Endothelial cell of umbilical vein (primary cell): ENCODE measurements at regions not wholly inside any gene's neighbourhood (a gene's known extent, or its start where the extent isn't known, plus 50 kb on each side); places are given as distances from the start of the nearest gene placed in this dataset.

ENCODE experiments used
- BruUV-seq: library from RNA; stranded (reverse); fragments of 400-500 nt; replicated peaks from 2 replicates; lab custom pipeline; 2021; lab: Mats Ljungman, UMichigan
- CTCF ChIA-PET: fragments of 300-600, 350-600 bp; sonication (Branson Sonifier 250); formaldehyde crosslinking; loops from one replicate; lab custom pipeline; 2021; ENCODE audit warnings: antibody characterized with exemption, inconsistent platforms; lab: Charles Lee
- POLR2A ChIA-PET: fragments of 300-600, 350-600 bp; sonication (Branson Sonifier 250); formaldehyde crosslinking; loops from one replicate; lab custom pipeline; 2021; ENCODE audit warnings: antibody characterized with exemption, inconsistent platforms; lab: Charles Lee
- DNase-seq: peaks from one replicate; pipeline ENCODE4 v3.0.0-alpha.2; 2011; ENCODE audit warnings: low read depth, low spot score
- FAIRE-seq: peaks from 2 replicates; lab custom pipeline; 2011; peaks lifted over from hg19 to GRCh38; lab: Jason Lieb, UNC
- H2AFZ ChIP-seq: 2 replicates; pipeline ENCODE4 v1.6.0; 2012; ENCODE audit warnings: low read depth, low read length, control low read depth, inconsistent platforms
- H3K27ac ChIP-seq: 2 replicates; pipeline ENCODE4 v1.5.1; 2011; ENCODE audit warnings: low read depth, mild to moderate bottlenecking, control low read depth, low read length, moderate library complexity; ENCODE audit not compliant: insufficient read depth
- H3K27me3 ChIP-seq, 2 experiments: 2 replicates each; pipeline versions ENCODE4 v1.6.0 to v1.6.1; 2011; ENCODE audit warnings: low read length in 2 of 2, mixed read lengths in 1 of 2; ENCODE audit not compliant: control insufficient read depth in 2 of 2, insufficient read depth in 2 of 2
- H3K36me3 ChIP-seq, 2 experiments: 2 replicates in 1 of 2; 3 replicates in 1 of 2; pipeline ENCODE4 v1.5.1; 2011; ENCODE audit warnings: low read length in 2 of 2, mild to moderate bottlenecking in 1 of 2, moderate library complexity in 1 of 2; ENCODE audit not compliant: control insufficient read depth in 2 of 2, insufficient read depth in 2 of 2; ENCODE audit errors: extremely low read depth in 1 of 2
- H3K4me1 ChIP-seq: 3 replicates; pipeline ENCODE4 v1.5.1; 2011; ENCODE audit warnings: mild to moderate bottlenecking, low read length; ENCODE audit not compliant: control insufficient read depth, insufficient read depth; ENCODE audit errors: extremely low read depth
- H3K4me2 ChIP-seq: 2 replicates; pipeline ENCODE4 v1.6.1; 2011; ENCODE audit warnings: low read length, control low read depth, mixed read lengths; ENCODE audit not compliant: insufficient read depth
- H3K4me3 ChIP-seq, 3 experiments: fragments of 200-600 bp in 1 of 3; sonication (generic), shearing (Covaris generic) in 1 of 3; replicated peaks in 1 of 3; 2 replicates each; pipeline ENCODE4 v1.5.1; 2011 to 2016; ENCODE audit warnings: control low read depth in 3 of 3, low read length in 3 of 3, mild to moderate bottlenecking in 2 of 3, inconsistent platforms in 1 of 3, low read depth in 1 of 3, moderate library complexity in 1 of 3; ENCODE audit not compliant: insufficient read depth in 1 of 3
- H3K79me2 ChIP-seq: 2 replicates; pipeline ENCODE4 v1.6.0; 2012; ENCODE audit warnings: low read length, inconsistent platforms; ENCODE audit not compliant: control insufficient read depth, insufficient read depth
- H3K9ac ChIP-seq: replicated peaks from 2 replicates; pipeline ENCODE3; 2011; ENCODE audit warnings: low read length, control low read depth; ENCODE audit not compliant: insufficient read depth; ENCODE audit errors: extremely low read depth
- H3K9me1 ChIP-seq: replicated peaks from 3 replicates; pipeline ENCODE4 v1.6.0; 2011; ENCODE audit warnings: mild to moderate bottlenecking, low read length; ENCODE audit not compliant: control insufficient read depth, insufficient read depth; ENCODE audit errors: extremely low read depth
- H3K9me3 ChIP-seq: replicated peaks from 2 replicates; pipeline ENCODE4 v1.5.1; 2012; ENCODE audit warnings: low read length, inconsistent platforms; ENCODE audit not compliant: control insufficient read depth, insufficient read depth
- H4K20me1 ChIP-seq: replicated peaks from 2 replicates; pipeline ENCODE3; 2011; ENCODE audit warnings: mild to moderate bottlenecking, low read length; ENCODE audit not compliant: control insufficient read depth, insufficient read depth; ENCODE audit errors: extremely low read depth
- EZH2 ChIP-seq: IDR thresholded peaks from 2 replicates; pipeline ENCODE4 v1.6.1; 2012; ENCODE audit warnings: borderline replicate concordance, low read depth, mild to moderate bottlenecking, moderate library complexity, low read length, inconsistent platforms; ENCODE audit not compliant: severe bottlenecking
- FOS ChIP-seq: IDR thresholded peaks from 2 replicates; pipeline ENCODE4 v1.6.1; 2011; ENCODE audit warnings: mild to moderate bottlenecking, low read length, moderate library complexity, borderline replicate concordance; ENCODE audit not compliant: insufficient read depth
- GATA2 ChIP-seq: IDR thresholded peaks from 2 replicates; pipeline ENCODE4 v1.7.0; 2011; ENCODE audit warnings: low read depth, mild to moderate bottlenecking, moderate library complexity, mixed read lengths, low read length; ENCODE audit not compliant: insufficient read length, insufficient read depth
- JUN ChIP-seq: IDR thresholded peaks from 2 replicates; pipeline ENCODE4 v1.6.1; 2011; ENCODE audit warnings: borderline replicate concordance, low read depth; ENCODE audit not compliant: insufficient read length, insufficient read depth
- MYC ChIP-seq: IDR thresholded peaks from one replicate; pipeline ENCODE4 v1.6.1; 2011; ENCODE audit warnings: mild to moderate bottlenecking, low read depth, low read length
- POLR2A ChIP-seq: IDR thresholded peaks from 2 replicates; pipeline ENCODE4 v1.6.1; 2012; ENCODE audit warnings: low read depth, mild to moderate bottlenecking, control low read depth, low read length
- POLR2AphosphoS5 ChIP-seq: IDR thresholded peaks from 2 replicates; pipeline ENCODE4 v1.6.1; 2012; ENCODE audit warnings: low read depth, mild to moderate bottlenecking, control low read depth, low read length, moderate library complexity; ENCODE audit not compliant: insufficient read depth
- dilution Hi-C: fragments of 300-500 bp; cut with MboI; formaldehyde crosslinking; loops from one replicate; pipeline ENCODE4 v1.15.0; 2019; ENCODE audit warnings: low sequenced_read_pairs; ENCODE audit not compliant: extremely low pct_ligation_motif_present
- intact Hi-C: fragments of 100-400 bp; cut with micrococcal nuclease; formaldehyde crosslinking; loops from one replicate; pipeline ENCODE4 v1.10.0; 2022
- TF ChIP-seq, protein P1 (sequence below): IDR thresholded peaks from 2 replicates; pipeline ENCODE4 v1.6.1; 2011; ENCODE audit not compliant: insufficient read depth, insufficient read length
- TF ChIP-seq, protein P2 (sequence below), 2 donors: IDR thresholded peaks; 1 replicate in 1 of 2; 2 replicates in 1 of 2; pipeline ENCODE4 v1.5.1; 2011; ENCODE audit warnings: low read length in 2 of 2, mild to moderate bottlenecking in 2 of 2, moderate library complexity in 2 of 2, control low read depth in 1 of 2, inconsistent platforms in 1 of 2, low read depth in 1 of 2; ENCODE audit not compliant: insufficient read depth in 1 of 2; ENCODE audit errors: extremely low read depth in 1 of 2

- FAIRE-seq = peak; percentile 66
- Histone ChIP-seq H3K9ac (no peak overlapping the region), H3K4me2 (no peak overlapping the region), H4K20me1 (no peaks in the 10 kb centered on the region), H3K4me1 (no peaks in the 10 kb centered on the region), H3K27ac (no peak overlapping the region), H3K36me3 (no peaks in the 10 kb centered on the region), H3K9me3 (no peaks in the 10 kb centered on the region), H3K79me2 (no peaks in the 10 kb centered on the region), H2AFZ (no peak overlapping the region), H3K27me3 (no peaks in the 10 kb centered on the region), H3K4me3 (no peak overlapping the region), H3K9me1 (no peaks in the 10 kb centered on the region)
- no TSS peak for BruUV-seq
- intact Hi-C loops (no loop called here), dilution Hi-C loops (no loop called here)
- POLR2A ChIA-PET = no interaction called here
- TF ChIP-seq MYC (no peak), JUN (no peak), EZH2 (no peak), POLR2AphosphoS5 (no peak), FOS (no peak), GATA2 (no peak), POLR2A (no peak)
- TF ChIP-seq, protein P1, sequence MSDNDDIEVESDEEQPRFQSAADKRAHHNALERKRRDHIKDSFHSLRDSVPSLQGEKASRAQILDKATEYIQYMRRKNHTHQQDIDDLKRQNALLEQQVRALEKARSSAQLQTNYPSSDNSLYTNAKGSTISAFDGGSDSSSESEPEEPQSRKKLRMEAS = no peak
- TF ChIP-seq, protein P2, sequence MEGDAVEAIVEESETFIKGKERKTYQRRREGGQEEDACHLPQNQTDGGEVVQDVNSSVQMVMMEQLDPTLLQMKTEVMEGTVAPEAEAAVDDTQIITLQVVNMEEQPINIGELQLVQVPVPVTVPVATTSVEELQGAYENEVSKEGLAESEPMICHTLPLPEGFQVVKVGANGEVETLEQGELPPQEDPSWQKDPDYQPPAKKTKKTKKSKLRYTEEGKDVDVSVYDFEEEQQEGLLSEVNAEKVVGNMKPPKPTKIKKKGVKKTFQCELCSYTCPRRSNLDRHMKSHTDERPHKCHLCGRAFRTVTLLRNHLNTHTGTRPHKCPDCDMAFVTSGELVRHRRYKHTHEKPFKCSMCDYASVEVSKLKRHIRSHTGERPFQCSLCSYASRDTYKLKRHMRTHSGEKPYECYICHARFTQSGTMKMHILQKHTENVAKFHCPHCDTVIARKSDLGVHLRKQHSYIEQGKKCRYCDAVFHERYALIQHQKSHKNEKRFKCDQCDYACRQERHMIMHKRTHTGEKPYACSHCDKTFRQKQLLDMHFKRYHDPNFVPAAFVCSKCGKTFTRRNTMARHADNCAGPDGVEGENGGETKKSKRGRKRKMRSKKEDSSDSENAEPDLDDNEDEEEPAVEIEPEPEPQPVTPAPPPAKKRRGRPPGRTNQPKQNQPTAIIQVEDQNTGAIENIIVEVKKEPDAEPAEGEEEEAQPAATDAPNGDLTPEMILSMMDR (IDR thresholded peaks at IDR 0.05; ENCODE audit: extremely low read depth in 1 of 2, insufficient read depth in 1 of 2, low read depth in 1 of 2, low read length in 2 of 2) = no peak
- DNase-seq = no peak
- CTCF ChIA-PET = no interaction called here
Observed at GRCh38 chr7:157482517-157483087, 145.8 kb downstream of the DNAJB6 start.
